Loucy (cell line): ENCODE measurements at regions not wholly inside any gene's neighbourhood (a gene's known extent, or its start where the extent isn't known, plus 50 kb on each side); places are given as distances from the start of the nearest gene placed in this dataset.

Source experiments
- EZH2phosphoT487 ChIP-seq: fragments of 200-600 bp; IDR thresholded peaks from 2 replicates; pipeline ENCODE4 v1.6.1; 2018; ENCODE audit warnings: antibody characterized with exemption, mild to moderate bottlenecking, moderate library complexity, borderline replicate concordance
- TF ChIP-seq, protein P1 (sequence below): fragments of 200-600 bp; sonication (generic); conservative IDR thresholded peaks from 2 replicates; pipeline ENCODE4 v1.5.1; 2014; ENCODE audit warnings: mild to moderate bottlenecking, antibody characterized with exemption, low read length

DNA sequence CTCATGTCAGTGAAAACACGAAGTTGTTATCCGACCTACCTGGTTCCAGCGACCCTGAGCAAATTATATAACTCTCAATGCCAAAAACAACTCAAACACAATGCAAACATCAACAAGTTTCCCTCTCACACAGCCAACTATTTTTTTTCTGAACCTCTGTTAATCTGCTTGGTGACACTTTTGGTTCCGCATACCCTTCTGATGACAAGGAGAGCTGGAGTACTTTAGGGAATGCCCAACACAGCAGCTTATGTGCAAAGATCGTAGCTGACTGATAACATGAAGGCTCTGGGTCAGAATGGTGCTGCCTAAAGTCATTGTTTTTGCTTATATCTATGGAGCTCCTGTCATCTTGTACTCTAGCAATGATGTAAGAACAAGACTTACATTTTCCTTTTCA is 72.7 kb upstream of the CCDC68 start:
- TF ChIP-seq, protein P1, sequence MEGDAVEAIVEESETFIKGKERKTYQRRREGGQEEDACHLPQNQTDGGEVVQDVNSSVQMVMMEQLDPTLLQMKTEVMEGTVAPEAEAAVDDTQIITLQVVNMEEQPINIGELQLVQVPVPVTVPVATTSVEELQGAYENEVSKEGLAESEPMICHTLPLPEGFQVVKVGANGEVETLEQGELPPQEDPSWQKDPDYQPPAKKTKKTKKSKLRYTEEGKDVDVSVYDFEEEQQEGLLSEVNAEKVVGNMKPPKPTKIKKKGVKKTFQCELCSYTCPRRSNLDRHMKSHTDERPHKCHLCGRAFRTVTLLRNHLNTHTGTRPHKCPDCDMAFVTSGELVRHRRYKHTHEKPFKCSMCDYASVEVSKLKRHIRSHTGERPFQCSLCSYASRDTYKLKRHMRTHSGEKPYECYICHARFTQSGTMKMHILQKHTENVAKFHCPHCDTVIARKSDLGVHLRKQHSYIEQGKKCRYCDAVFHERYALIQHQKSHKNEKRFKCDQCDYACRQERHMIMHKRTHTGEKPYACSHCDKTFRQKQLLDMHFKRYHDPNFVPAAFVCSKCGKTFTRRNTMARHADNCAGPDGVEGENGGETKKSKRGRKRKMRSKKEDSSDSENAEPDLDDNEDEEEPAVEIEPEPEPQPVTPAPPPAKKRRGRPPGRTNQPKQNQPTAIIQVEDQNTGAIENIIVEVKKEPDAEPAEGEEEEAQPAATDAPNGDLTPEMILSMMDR = no peak
- TF ChIP-seq EZH2phosphoT487 = no peak
